Peyer's patch (tissue), 4 donors: ENCODE measurements at regions not wholly inside any gene's neighbourhood (a gene's known extent, or its start where the extent isn't known, plus 50 kb on each side); places are given as distances from the start of the nearest gene placed in this dataset.

Experiments used
- DNase-seq, 3 donors: peaks; one replicate each; pipeline ENCODE4 v3.0.0-alpha.2; 2017 to 2019
- H3K27ac ChIP-seq, 4 donors: fragments of 200-600 bp; sonication (generic); one replicate each; pipeline ENCODE4 v1.5.1; 2016 to 2019
- H3K27me3 ChIP-seq, 2 donors: fragments of 200-600 bp; sonication (generic); one replicate each; pipeline ENCODE4 v1.5.1; 2019
- H3K36me3 ChIP-seq, 3 donors: fragments of 200-600 bp; sonication (generic); one replicate each; pipeline ENCODE4 v1.5.1; 2016 to 2019
- H3K4me1 ChIP-seq, 4 donors: fragments of 200-600 bp; sonication (generic); one replicate each; pipeline ENCODE4 v1.5.1; 2016 to 2019
- H3K4me3 ChIP-seq, 4 donors: fragments of 200-600 bp; sonication (generic); 1 replicate in 3 of 4; 2 replicates in 1 of 4; pipeline ENCODE4 v1.5.1; 2016 to 2019; ENCODE audit warnings: mild to moderate bottlenecking in 1 of 4
- H3K9me3 ChIP-seq, 4 donors: fragments of 200-600 bp; sonication (generic); one replicate each; pipeline ENCODE4 v1.5.1; 2016 to 2019; ENCODE audit warnings: mild to moderate bottlenecking in 1 of 4
- CTCF ChIP-seq, 6 experiments: fragments of 450-650 bp in 4 of 6; fragments of 200-600 bp in 2 of 6; sonication (generic) in 1 of 6; IDR thresholded peaks; one replicate each; pipeline ENCODE4 v1.5.1; 2017 to 2019; ENCODE audit warnings: antibody characterized with exemption in 6 of 6, mild to moderate bottlenecking in 3 of 6, moderate library complexity in 1 of 6
- POLR2A ChIP-seq, 2 donors: fragments of 450-650 bp; IDR thresholded peaks; one replicate each; pipeline ENCODE4 v1.5.1; 2017; ENCODE audit warnings: antibody characterized with exemption in 2 of 2, mild to moderate bottlenecking in 2 of 2, moderate library complexity in 2 of 2
- small RNA-seq, 2 donors: library from RNA; depleted of rRNA; stranded (forward); fragments of <200 nt; gene quantifications; one replicate each; pipeline ENCODE3, GENCODE V24; 2016

DNA sequence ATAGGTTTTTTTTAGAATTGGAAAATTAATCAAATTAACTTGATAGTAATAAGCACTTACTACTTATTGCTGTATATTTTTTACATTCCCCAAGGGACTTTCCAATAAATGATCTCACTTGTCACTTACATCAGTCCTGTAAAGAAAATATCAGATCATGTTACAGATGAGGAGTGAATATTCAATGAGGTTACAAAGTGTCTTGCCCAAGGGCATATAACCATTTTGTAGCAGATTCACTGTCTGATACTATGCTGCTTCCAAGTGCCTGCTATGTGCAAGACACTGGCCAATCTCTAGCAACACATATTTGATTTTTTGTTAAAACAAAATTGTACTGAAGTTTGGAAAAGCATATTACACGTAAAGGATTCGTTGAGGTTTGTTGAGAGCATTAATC lies 1287.7 kb downstream of the FAM133A start:
- no peak for DNase-seq
- Histone ChIP-seq H3K4me1 (no peaks in the 10 kb centered on the region), H3K27ac (no peak overlapping the region), H3K27me3 (no peaks in the 10 kb centered on the region), H3K36me3 (no peaks in the 10 kb centered on the region), H3K9me3 (no peaks in the 10 kb centered on the region), H3K4me3 (no peak overlapping the region)
- TF ChIP-seq CTCF (IDR thresholded peaks at IDR 0.05) = no peak
- no peak for TF ChIP-seq POLR2A (IDR thresholded peaks at IDR 0.05)

DNA sequence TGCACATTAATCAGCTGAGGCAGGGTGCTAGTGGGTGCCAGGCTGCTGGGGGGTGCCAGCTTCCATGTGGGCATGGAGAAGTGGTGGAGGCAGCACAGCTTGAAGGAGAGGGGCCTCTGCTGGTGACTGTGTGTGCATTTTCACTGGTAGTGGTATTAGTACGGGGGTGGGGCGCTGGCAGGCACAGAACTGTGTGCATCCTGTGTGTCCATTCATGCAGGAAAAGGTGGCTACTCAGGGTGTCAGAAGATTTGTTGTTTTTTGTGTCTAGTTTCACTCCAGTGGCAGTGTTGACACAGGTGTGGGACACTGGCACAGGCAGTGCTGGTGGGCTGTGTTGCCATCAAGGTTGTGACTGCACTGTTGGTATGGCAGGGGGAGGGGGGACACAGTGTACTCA lies 1303.6 kb downstream of the FAM133A start:
- H3K36me3 ChIP-seq = no peaks in the 10 kb centered on the region
- no peak for DNase-seq
- no peaks in the 10 kb centered on the region for H3K27me3 ChIP-seq
- H3K27ac ChIP-seq = no peak overlapping the region
- H3K4me1 ChIP-seq = no peaks in the 10 kb centered on the region
- no peak overlapping the region for H3K4me3 ChIP-seq
- H3K9me3 ChIP-seq = no peaks in the 10 kb centered on the region
- TF ChIP-seq CTCF (IDR thresholded peaks at IDR 0.05) = no peak
- no peak for TF ChIP-seq POLR2A (IDR thresholded peaks at IDR 0.05)

DNA sequence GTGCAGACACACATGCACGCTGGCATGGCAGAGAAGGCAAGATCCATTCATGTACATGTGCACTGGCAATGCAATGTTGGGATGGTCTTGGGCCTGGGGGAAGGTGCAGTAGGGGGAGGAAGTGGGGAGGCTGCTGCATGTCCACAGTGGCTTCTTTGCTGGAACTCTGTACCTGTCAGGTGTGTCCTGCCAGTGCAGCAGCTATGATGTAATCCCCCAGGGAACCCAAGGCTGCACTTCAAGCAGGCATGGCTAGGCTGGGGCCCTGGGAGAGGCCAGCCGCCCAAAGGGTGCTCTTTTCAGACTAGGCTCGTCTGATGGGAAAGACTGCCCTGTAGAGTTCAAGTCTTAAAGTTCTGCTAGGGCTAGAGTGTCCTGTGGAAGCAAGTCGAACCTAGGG lies 1304.0 kb downstream of the FAM133A start:
- Histone ChIP-seq H3K27me3 (no peaks in the 10 kb centered on the region), H3K4me1 (no peaks in the 10 kb centered on the region), H3K36me3 (no peaks in the 10 kb centered on the region), H3K27ac (no peak overlapping the region), H3K9me3 (no peaks in the 10 kb centered on the region), H3K4me3 (no peak overlapping the region)
- no peak for DNase-seq
- TF ChIP-seq POLR2A (IDR thresholded peaks at IDR 0.05) (no peak), CTCF (IDR thresholded peaks at IDR 0.05) (no peak)

Small RNA genes in the stretch of these regions (small RNA-seq; reads per million reads assigned to genes)
- 0 reads per million in 2 donors for gene RF00019
